ENCODE measurements at regions not wholly inside any gene's neighbourhood (a gene's known extent, or its start where the extent isn't known, plus 50 kb on each side); places are given as distances from the start of the nearest gene placed in this dataset.

DNA sequence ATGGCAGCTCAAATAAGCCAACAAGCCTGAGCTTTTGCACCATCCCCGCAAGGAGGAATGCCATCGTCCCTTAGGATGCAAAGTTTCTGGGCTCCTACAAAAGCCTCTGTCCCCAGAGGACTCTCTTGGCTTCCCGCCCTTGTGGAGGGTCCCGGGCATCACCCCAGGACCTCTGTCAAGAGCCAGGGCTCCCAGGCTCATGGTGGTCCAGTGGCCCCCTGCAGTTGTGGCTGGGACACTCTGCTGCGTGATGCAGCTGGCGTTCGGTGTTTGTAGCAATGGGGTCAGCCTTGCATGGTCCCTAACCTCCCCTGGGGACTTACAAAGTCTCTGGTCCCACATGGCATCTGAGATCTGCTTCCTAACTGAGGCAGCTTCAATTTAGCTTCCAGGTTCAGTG lies 104.7 kb downstream of the RIPK4 start:
- H3K36me3 ChIP-seq = no peaks in the 10 kb centered on the region
- H3K4me3 ChIP-seq = no peak overlapping the region
- intact Hi-C loops (cut with DNase I) = no loop called here
- H3K4me1 ChIP-seq = peaks cover 24% of the 10 kb centered on the region
- H3K27me3 ChIP-seq = no peaks in the 10 kb centered on the region
- no peak for TF ChIP-seq POLR2AphosphoS5 (IDR thresholded peaks at IDR 0.05; ENCODE audit: insufficient read depth in 1 of 2, low read depth in 1 of 2)
- TF ChIP-seq CTCF (IDR thresholded peaks at IDR 0.05) = no peak
- TF ChIP-seq POLR2A (IDR thresholded peaks at IDR 0.05) = no peak
- H3K9me3 ChIP-seq = no peaks in the 10 kb centered on the region
- no peak overlapping the region for H3K27ac ChIP-seq
- DNase-seq (ENCODE audit: extremely low spot score in 2 of 2) = no peak

DNA sequence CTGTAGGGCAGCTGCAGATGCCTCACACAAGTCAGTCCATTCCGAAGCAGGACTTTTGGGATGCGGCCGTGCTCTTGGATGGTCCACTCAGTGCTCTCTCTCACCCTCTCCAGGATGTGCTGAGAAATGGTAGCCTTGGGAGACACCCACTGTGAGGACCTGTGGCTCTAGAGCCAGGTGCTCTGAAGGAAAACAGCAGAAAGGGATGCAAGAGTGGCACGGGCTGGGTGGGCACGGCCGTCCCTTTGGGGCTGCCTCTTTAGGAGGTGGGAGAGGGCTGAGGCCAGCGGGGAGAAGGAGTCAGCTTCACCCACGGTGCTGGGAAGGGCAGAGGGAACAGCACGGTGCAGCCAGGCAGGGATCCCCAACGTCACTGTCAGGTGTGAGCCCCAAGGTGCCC lies 106.1 kb downstream of the RIPK4 start:
- H3K4me1 ChIP-seq = peaks cover 19% of the 10 kb centered on the region
- H3K9me3 ChIP-seq = no peaks in the 10 kb centered on the region
- H3K4me3 ChIP-seq = no peak overlapping the region
- H3K36me3 ChIP-seq = no peaks in the 10 kb centered on the region
- no peak overlapping the region for H3K27ac ChIP-seq
- H3K27me3 ChIP-seq = no peaks in the 10 kb centered on the region
- no peak for TF ChIP-seq POLR2A (IDR thresholded peaks at IDR 0.05)
- TF ChIP-seq CTCF (IDR thresholded peaks at IDR 0.05) = no peak
- no peak for TF ChIP-seq POLR2AphosphoS5 (IDR thresholded peaks at IDR 0.05; ENCODE audit: insufficient read depth in 1 of 2, low read depth in 1 of 2)
- intact Hi-C loops (cut with DNase I) = no loop called here
- DNase-seq (ENCODE audit: extremely low spot score in 2 of 2) = no peak

- Histone ChIP-seq H3K27ac (no peak overlapping the region), H3K27me3 (no peaks in the 10 kb centered on the region), H3K4me1 (peaks cover 11% of the 10 kb centered on the region), H3K36me3 (no peaks in the 10 kb centered on the region), H3K9me3 (no peaks in the 10 kb centered on the region), H3K4me3 (no peak overlapping the region)
- TF ChIP-seq POLR2A (IDR thresholded peaks at IDR 0.05) (no peak), POLR2AphosphoS5 (IDR thresholded peaks at IDR 0.05; ENCODE audit: insufficient read depth in 1 of 2, low read depth in 1 of 2) (no peak), CTCF (IDR thresholded peaks at IDR 0.05) (no peak)
- intact Hi-C loops (cut with DNase I) = no loop called here
- DNase-seq (ENCODE audit: extremely low spot score in 2 of 2) = no peak
Observed at GRCh38 chr21:41659791-41660560, 106.9 kb downstream of the RIPK4 start.

DNA sequence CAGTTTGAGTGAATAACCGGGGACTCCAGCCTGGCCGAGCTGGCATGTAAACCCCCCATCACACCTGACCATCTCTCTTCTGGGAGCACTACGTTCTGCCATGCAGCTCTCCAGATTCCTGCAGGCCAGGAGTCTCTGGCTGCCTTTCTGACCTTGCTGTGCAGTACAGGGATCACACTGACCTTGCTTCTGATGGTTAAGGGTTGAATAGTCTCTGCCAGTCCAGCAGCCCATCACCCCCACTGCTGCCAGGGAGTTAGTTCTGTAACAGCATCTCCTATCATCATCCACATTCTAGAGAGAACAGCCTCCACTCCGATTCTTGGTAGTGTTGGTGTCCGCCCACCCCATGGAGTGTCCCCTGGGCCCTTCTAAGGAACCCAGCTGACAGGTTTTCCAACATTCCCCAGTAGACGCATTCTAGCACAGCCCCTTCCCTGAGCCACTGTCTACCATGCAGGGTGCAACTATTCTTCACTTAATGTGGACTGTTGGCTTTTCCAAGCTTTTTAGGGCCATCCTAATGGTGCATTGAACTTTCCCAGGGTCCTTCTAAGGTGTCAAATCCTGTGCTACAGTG lies 109.8 kb downstream of the RIPK4 start:
- intact Hi-C loops (cut with DNase I) = no loop called here
- H3K9me3 ChIP-seq = no peaks in the 10 kb centered on the region
- DNase-seq (ENCODE audit: extremely low spot score in 2 of 2) = no peak

More for the DNA sequence above, 109.8 kb downstream of the RIPK4 start:
- H3K27ac ChIP-seq = no peak overlapping the region
- TF ChIP-seq CTCF (IDR thresholded peaks at IDR 0.05) (no peak), POLR2AphosphoS5 (IDR thresholded peaks at IDR 0.05; ENCODE audit: insufficient read depth in 1 of 2, low read depth in 1 of 2) (no peak), POLR2A (IDR thresholded peaks at IDR 0.05) (no peak)
- H3K27me3 ChIP-seq = no peaks in the 10 kb centered on the region
- H3K4me1 ChIP-seq = peaks cover 12% of the 10 kb centered on the region
- H3K36me3 ChIP-seq = no peaks in the 10 kb centered on the region
- no peak overlapping the region for H3K4me3 ChIP-seq

Data from vagina (tissue), 2 donors.